Psoas muscle (tissue), 7 donors: ENCODE measurements at regions not wholly inside any gene's neighbourhood (a gene's known extent, or its start where the extent isn't known, plus 50 kb on each side); places are given as distances from the start of the nearest gene placed in this dataset.
"Not testable (repeated sequence)": the region's sequence is repeated elsewhere in the genome, so short reads cannot be mapped to it uniquely, and the experiment has no call there.

Source experiments
- ATAC-seq, 4 donors: fragments of 200-7000 bp; cut with Tn5 transposase; one replicate each; pipeline ENCODE4 v1.9.1; 2020; ENCODE audit warnings: moderate library complexity in 3 of 4, mild to moderate bottlenecking in 2 of 4
- DNase-seq, 2 donors: peaks; one replicate each; pipeline ENCODE4 v3.0.0-alpha.2; 2020
- H3K27ac ChIP-seq: fragments of 200-600 bp; one replicate; pipeline ENCODE4 v1.8.0; 2022
- H3K27me3 ChIP-seq, 3 donors: fragments of 200-600 bp in 1 of 3; one replicate each; pipeline versions ENCODE4 v1.6.1 to v1.8.0; 2013 to 2022; ENCODE audit warnings: low read length in 2 of 3, mild to moderate bottlenecking in 2 of 3, moderate library complexity in 1 of 3; ENCODE audit not compliant: insufficient read depth in 3 of 3
- H3K36me3 ChIP-seq, 2 donors: fragments of 200-600 bp in 1 of 2; one replicate each; pipeline versions ENCODE4 v1.6.1 to v1.8.0; 2013 to 2022; ENCODE audit warnings: low read depth in 1 of 2, mild to moderate bottlenecking in 1 of 2, moderate library complexity in 1 of 2; ENCODE audit not compliant: insufficient read depth in 1 of 2
- H3K4me1 ChIP-seq: fragments of 200-600 bp; one replicate; pipeline ENCODE4 v1.8.0; 2022
- H3K4me3 ChIP-seq: fragments of 200-600 bp; one replicate; pipeline ENCODE4 v1.8.0; 2022; ENCODE audit warnings: mild to moderate bottlenecking
- H3K9me3 ChIP-seq: fragments of 200-600 bp; one replicate; pipeline ENCODE4 v1.8.0; 2022
- CTCF ChIP-seq: fragments of 200-600 bp; IDR thresholded peaks from one replicate; pipeline ENCODE4 v1.8.0; 2022; ENCODE audit warnings: antibody characterized with exemption
- WGBS, 3 donors: extraction: QIAGEN DNeasy Blood & Tissue Kit; methylation state at CpG; one replicate each; pipeline versions ENCODE4 v1.1.6 to v1.1.7; 2013; 5-methylcytosine and 5-hydroxymethylcytosine counted together
- intact Hi-C, 2 donors: fragments of 100-400 bp; cut with DNase I; formaldehyde crosslinking; loops; one replicate each; pipeline versions ENCODE4 v1.11.0 to v1.14.2; 2022
- donor health status: healthy with polysubstance abuse.
- donor health status: DM: no; HTN: no; CAD: no; lungs with moderate emphysema.
- donor health status: Bipolar disorder and iron deficiency.
- donor health status: healthy.
- donor health status: DM: yes; HTN: yes; CAD: no.
- donor health status: DM: no; HTN: no; CAD: no.
- donor health status: DM: yes; HTN: yes; CAD: no.

GRCh38 chr6:115203381-115203780 is 857.3 kb downstream of the FRK start:
- ATAC-seq, result no peak
- no peak for TF ChIP-seq CTCF

GRCh38 chr6:115194981-115195638 is 852.3 kb upstream of the HS3ST5 start:
- no peak for TF ChIP-seq CTCF
- no peak overlapping the region for H3K27ac ChIP-seq
- H3K27me3 ChIP-seq, result no peaks in the 10 kb centered on the region
- DNase-seq (no peak), ATAC-seq (no peak)
- no peaks in the 10 kb centered on the region for H3K36me3 ChIP-seq
- no peak overlapping the region for H3K4me3 ChIP-seq
- no peaks in the 10 kb centered on the region for H3K9me3 ChIP-seq
- 30 to 37% (median 31%) methylated on average over 2 of the region's 2 CpGs for WGBS, 3 donors
- no peaks in the 10 kb centered on the region for H3K4me1 ChIP-seq
- intact Hi-C loops, result no loop called here

More at GRCh38 chr6:115203381-115203780, 857.3 kb downstream of the FRK start:
- Histone ChIP-seq H3K36me3 (no peaks in the 10 kb centered on the region), H3K27ac (no peak overlapping the region), H3K9me3 (no peaks in the 10 kb centered on the region), H3K4me3 (no peak overlapping the region), H3K27me3 (no peaks in the 10 kb centered on the region), H3K4me1 (no peaks in the 10 kb centered on the region)
- DNase-seq, result no peak
- intact Hi-C loops, result no loop called here
- 16 to 22% (median 21%) methylated on average over 4 of the region's 4 CpGs for WGBS, 3 donors

- H3K27me3 ChIP-seq, result no peaks in the 10 kb centered on the region
- WGBS, 3 donors, result 81 to 90% (median 87%) methylated on average over 1 of the region's 1 CpG
- ATAC-seq (no peak), DNase-seq (no peak)
- no peak overlapping the region for H3K27ac ChIP-seq
- intact Hi-C loops, result no loop called here
- H3K9me3 ChIP-seq, result no peaks in the 10 kb centered on the region
- no peak for TF ChIP-seq CTCF
- H3K4me1 ChIP-seq, result no peaks in the 10 kb centered on the region
- no peak overlapping the region for H3K4me3 ChIP-seq
- no peaks in the 10 kb centered on the region for H3K36me3 ChIP-seq
These were observed 849.2 kb upstream of the HS3ST5 start for GRCh38 chr6:115191989-115192388.

- H3K9me3 ChIP-seq, result no peaks in the 10 kb centered on the region
- no peak overlapping the region for H3K27ac ChIP-seq
- ATAC-seq, result no peak
- TF ChIP-seq CTCF, result no peak
- intact Hi-C loops, result no loop called here
- H3K4me3 ChIP-seq, result no peak overlapping the region
- H3K27me3 ChIP-seq, result no peaks in the 10 kb centered on the region
- no peaks in the 10 kb centered on the region for H3K36me3 ChIP-seq
- H3K4me1 ChIP-seq, result no peaks in the 10 kb centered on the region
- no peak for DNase-seq
- WGBS, 3 donors, result 91 to 94% (median 92%) methylated on average over 1 of the region's 1 CpG
These were observed 847.7 kb upstream of the HS3ST5 start for GRCh38 chr6:115190534-115190933.

GRCh38 chr6:115175456-115175855 is 832.6 kb upstream of the HS3ST5 start:
- DNase-seq, H3K27ac ChIP-seq, H3K36me3 ChIP-seq, ATAC-seq, intact Hi-C loops, H3K4me3 ChIP-seq, H3K27me3 ChIP-seq, H3K9me3 ChIP-seq, H3K4me1 ChIP-seq: not testable (repeated sequence)
- WGBS, 3 donors, result 89 to 95% (median 90%) methylated on average over 17 to 18 of the region's 18 CpGs

- H3K27me3 ChIP-seq, intact Hi-C loops, H3K9me3 ChIP-seq, H3K27ac ChIP-seq, H3K36me3 ChIP-seq, DNase-seq, ATAC-seq, H3K4me3 ChIP-seq, H3K4me1 ChIP-seq: not testable (repeated sequence)
- WGBS, 3 donors, result 74 to 85% (median 82%) methylated on average over 5 of the region's 5 CpGs
These were observed 823.1 kb upstream of the HS3ST5 start for GRCh38 chr6:115165912-115166311.
